IMR-90 (cell line): ENCODE measurements at regions not wholly inside any gene's neighbourhood (a gene's known extent, or its start where the extent isn't known, plus 50 kb on each side); places are given as distances from the start of the nearest gene placed in this dataset.

Experiments used
- ATAC-seq: fragments of 200-7000 bp; cut with Tn5 transposase; 2 replicates; pipeline ENCODE4 v1.9.1; 2020; ENCODE audit warnings: low read depth, mild to moderate bottlenecking, moderate library complexity
- BruUV-seq: library from RNA; stranded (reverse); fragments of 400-500 nt; replicated peaks from 2 replicates; lab custom pipeline; 2021; lab: Mats Ljungman, UMichigan
- CTCF ChIA-PET: fragments of 300-600 bp; formaldehyde crosslinking; extraction: SDS; loops from one replicate; lab custom pipeline; 2021; ENCODE audit warnings: antibody characterized with exemption; lab: Yijun Ruan, JAX
- POLR2A ChIA-PET: fragments of 300-600 bp; sonication (Branson Sonifier 250); formaldehyde crosslinking; loops from one replicate; lab custom pipeline; 2022; ENCODE audit warnings: antibody characterized with exemption; ENCODE audit not compliant: unreplicated experiment; lab: Charles Lee
- DNase-seq: peaks from one replicate; pipeline ENCODE4 v3.0.0; 2013
- H2AFZ ChIP-seq: replicated peaks from 2 replicates; pipeline ENCODE3; 2013; ENCODE audit warnings: low read length, mild to moderate bottlenecking; ENCODE audit not compliant: poor library complexity
- H2AK5ac ChIP-seq: 2 replicates; pipeline ENCODE4 v1.6.1; 2013; ENCODE audit warnings: low read depth, low read length, inconsistent platforms
- H2AK9ac ChIP-seq: replicated peaks from 2 replicates; pipeline ENCODE3; 2013; ENCODE audit warnings: mild to moderate bottlenecking, low read depth, low read length, moderate library complexity; ENCODE audit not compliant: poor library complexity
- H2BK120ac ChIP-seq: 2 replicates; pipeline ENCODE4 v1.6.1; 2013; ENCODE audit warnings: low read depth, low read length, inconsistent platforms
- H2BK15ac ChIP-seq: 3 replicates; pipeline ENCODE4 v1.6.1; 2013; ENCODE audit warnings: low read depth, low read length, inconsistent platforms
- H2BK20ac ChIP-seq: 2 replicates; pipeline ENCODE4 v1.6.1; 2013; ENCODE audit warnings: low read depth, mild to moderate bottlenecking, inconsistent platforms, low read length, moderate library complexity
- H2BK5ac ChIP-seq: 2 replicates; pipeline ENCODE4 v1.6.1; 2013; ENCODE audit warnings: mild to moderate bottlenecking, low read depth, low read length, inconsistent platforms; ENCODE audit not compliant: poor library complexity, severe bottlenecking
- H3K14ac ChIP-seq: replicated peaks from 2 replicates; pipeline ENCODE4 v1.6.1; 2013; ENCODE audit warnings: low read depth, low read length, inconsistent platforms
- H3K18ac ChIP-seq: 2 replicates; pipeline ENCODE4 v1.6.1; 2013; ENCODE audit warnings: low read depth, low read length, control low read depth
- H3K23ac ChIP-seq: 2 replicates; pipeline ENCODE4 v1.6.1; 2013; ENCODE audit warnings: low read depth, low read length, inconsistent platforms
- H3K27ac ChIP-seq: 2 replicates; pipeline ENCODE4 v1.5.1; 2013; ENCODE audit warnings: mild to moderate bottlenecking, control low read depth, low read length; ENCODE audit not compliant: insufficient read depth
- H3K27me3 ChIP-seq: 2 replicates; pipeline ENCODE4 v1.6.1; 2013; ENCODE audit warnings: low read length; ENCODE audit not compliant: control insufficient read depth, insufficient read depth
- H3K36me3 ChIP-seq: 2 replicates; pipeline ENCODE4 v1.6.1; 2013; ENCODE audit warnings: low read length, mixed read lengths; ENCODE audit not compliant: control insufficient read depth, insufficient read depth
- H3K4ac ChIP-seq: 2 replicates; pipeline ENCODE4 v1.6.1; 2013; ENCODE audit warnings: low read depth, low read length, inconsistent platforms
- H3K4me1 ChIP-seq: 2 replicates; pipeline ENCODE4 v1.6.1; 2013; ENCODE audit warnings: low read length, mixed read lengths; ENCODE audit not compliant: control insufficient read depth, insufficient read depth
- H3K4me2 ChIP-seq: 2 replicates; pipeline ENCODE4 v1.6.1; 2013; ENCODE audit warnings: low read depth, mild to moderate bottlenecking, control low read depth, low read length, moderate library complexity
- H3K4me3 ChIP-seq: 2 replicates; pipeline ENCODE4 v1.5.1; 2013; ENCODE audit warnings: low read depth, mild to moderate bottlenecking, control low read depth, low read length, moderate library complexity; ENCODE audit not compliant: insufficient read depth
- H3K56ac ChIP-seq: 2 replicates; pipeline ENCODE4 v1.6.1; 2013; ENCODE audit warnings: low read length, inconsistent platforms; ENCODE audit not compliant: insufficient read depth; ENCODE audit errors: extremely low read depth
- H3K79me1 ChIP-seq, 2 experiments: 2 replicates each; pipeline ENCODE4 v1.6.1; 2013; ENCODE audit warnings: low read length in 2 of 2, inconsistent platforms in 1 of 2, low read depth in 1 of 2
- H3K9ac ChIP-seq: 2 replicates; pipeline ENCODE4 v1.6.1; 2013; ENCODE audit warnings: low read depth, low read length, control low read depth
- H3K9me1 ChIP-seq: 2 replicates; pipeline ENCODE4 v1.6.1; 2013; ENCODE audit warnings: low read length, inconsistent platforms; ENCODE audit not compliant: insufficient read depth
- H3K9me3 ChIP-seq: 2 replicates; pipeline ENCODE4 v1.6.1; 2013; ENCODE audit warnings: low read length; ENCODE audit not compliant: control insufficient read depth, insufficient read depth
- H4K20me1 ChIP-seq: 2 replicates; pipeline ENCODE4 v1.6.1; 2013; ENCODE audit warnings: low read length, inconsistent platforms; ENCODE audit not compliant: insufficient read depth
- H4K5ac ChIP-seq: 2 replicates; pipeline ENCODE4 v1.6.1; 2013; ENCODE audit warnings: mild to moderate bottlenecking, low read depth, low read length, control low read depth
- H4K8ac ChIP-seq, 2 experiments: 2 replicates each; pipeline ENCODE4 v1.6.1; 2013; ENCODE audit warnings: low read depth in 2 of 2, low read length in 2 of 2, control low read depth in 1 of 2, inconsistent platforms in 1 of 2
- H4K91ac ChIP-seq: 2 replicates; pipeline ENCODE4 v1.6.1; 2013; ENCODE audit warnings: low read depth, low read length, inconsistent platforms; ENCODE audit not compliant: insufficient read depth
- BHLHE40 ChIP-seq: fragments of 150-350 bp; IDR thresholded peaks from 2 replicates; pipeline ENCODE4 v1.6.1; 2016; ENCODE audit warnings: mild to moderate bottlenecking, low read depth, low read length
- CEBPB ChIP-seq: IDR thresholded peaks from 2 replicates; pipeline ENCODE4 v1.6.1; 2012; ENCODE audit warnings: low read depth, low read length, improper control_type of control experiment
- CHD1 ChIP-seq: IDR thresholded peaks from 2 replicates; pipeline ENCODE4 v1.6.1; 2012; ENCODE audit warnings: low read depth, low read length, improper control_type of control experiment
- FOS ChIP-seq: fragments of 150-350 bp; IDR thresholded peaks from 2 replicates; pipeline ENCODE4 v1.6.1; 2016; ENCODE audit warnings: low read depth, low read length
- MAFK ChIP-seq: IDR thresholded peaks from 2 replicates; pipeline ENCODE4 v1.6.1; 2012; ENCODE audit warnings: low read depth, low read length, improper control_type of control experiment
- MAZ ChIP-seq: IDR thresholded peaks from 2 replicates; pipeline ENCODE4 v1.6.1; 2012; ENCODE audit warnings: low read depth, mild to moderate bottlenecking, low read length, improper control_type of control experiment, moderate library complexity, borderline replicate concordance
- NFE2L2 ChIP-seq: fragments of 150-350 bp; IDR thresholded peaks from 2 replicates; pipeline ENCODE4 v1.6.1; 2016; ENCODE audit warnings: low read depth, mild to moderate bottlenecking, low read length
- POLR2A ChIP-seq: IDR thresholded peaks from 2 replicates; pipeline ENCODE4 v1.6.1; 2012; ENCODE audit warnings: mild to moderate bottlenecking, low read depth, low read length
- RAD21 ChIP-seq: IDR thresholded peaks from 2 replicates; pipeline ENCODE4 v1.6.1; 2012; ENCODE audit warnings: low read length, improper control_type of control experiment
- RCOR1 ChIP-seq: IDR thresholded peaks from 2 replicates; pipeline ENCODE4 v1.6.1; 2012; ENCODE audit warnings: mild to moderate bottlenecking, low read length, improper control_type of control experiment; ENCODE audit not compliant: insufficient replicate concordance
- SMC3 ChIP-seq: fragments of 150-350 bp; IDR thresholded peaks from 2 replicates; pipeline ENCODE4 v1.6.1; 2016; ENCODE audit warnings: low read depth, mild to moderate bottlenecking, antibody characterized with exemption, low read length, moderate library complexity
- WGBS, 2 experiments: methylation state at CpG; one replicate each; pipeline versions ENCODE4 v1.1.5 to v1.1.7; 2013; ENCODE audit warnings: missing lambda C conversion rate in 2 of 2; ENCODE audit not compliant: insufficient read length in 1 of 2; ENCODE audit errors: extremely low coverage in 2 of 2; 5-methylcytosine and 5-hydroxymethylcytosine counted together
- dilution Hi-C: fragments of 300-500 bp; cut with HindIII; formaldehyde crosslinking; loops from one replicate; pipeline ENCODE4 v1.14.3; 2018; ENCODE audit warnings: low sequenced_read_pairs; ENCODE audit not compliant: unreplicated experiment
- in situ Hi-C: fragments of 300-500 bp; cut with MboI; formaldehyde crosslinking; loops from 3 replicates; pipeline ENCODE4 v1.14.3; 2019; ENCODE audit warnings: low sequenced_read_pairs, inconsistent platforms, mixed read lengths
- intact Hi-C: fragments of 100-400 bp; cut with micrococcal nuclease; formaldehyde crosslinking; loops from 2 replicates; pipeline ENCODE4 v1.10.0; 2022
- TF ChIP-seq, protein P1 (sequence below): fragments of 150-350 bp; IDR thresholded peaks from 2 replicates; pipeline ENCODE4 v1.6.1; 2016; ENCODE audit warnings: low read depth, mild to moderate bottlenecking, low read length, moderate library complexity, borderline replicate concordance
- TF ChIP-seq, protein P2 (sequence below): conservative IDR thresholded peaks from 2 replicates; pipeline ENCODE4 v1.5.1; 2012; ENCODE audit warnings: mild to moderate bottlenecking, low read depth, low read length, improper control_type of control experiment
- TF ChIP-seq, protein P3 (sequence below): fragments of 150-350 bp; IDR thresholded peaks from 2 replicates; pipeline ENCODE4 v1.6.1; 2017; ENCODE audit warnings: mild to moderate bottlenecking, antibody characterized with exemption, low read length, low read depth

DNA sequence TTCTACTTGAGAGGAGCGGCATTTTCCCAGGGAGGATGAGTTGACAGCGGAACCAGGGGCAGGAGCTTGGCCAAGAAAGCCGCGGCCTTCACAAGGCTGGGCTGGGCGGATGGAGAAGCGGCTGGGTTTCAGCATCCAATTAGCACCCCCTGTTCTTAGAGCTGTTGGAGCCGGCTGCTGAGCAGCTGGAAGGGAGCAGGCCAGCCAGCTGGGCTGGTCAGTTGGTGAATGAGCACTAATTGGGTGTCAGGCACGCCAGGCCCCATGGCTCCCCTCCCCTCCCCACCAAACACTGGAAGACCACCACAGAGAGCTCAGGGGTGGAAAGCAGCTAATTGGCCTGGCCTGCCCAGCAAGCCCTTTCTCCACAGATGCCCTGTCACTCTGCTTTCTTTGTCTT, 245.6 kb downstream of the RRAGC start:
- Histone ChIP-seq H4K8ac (no peak overlapping the region), H3K18ac (no peak overlapping the region), H3K27ac (no peak overlapping the region), H3K9me3 (no peaks in the 10 kb centered on the region), H2AK5ac (no peak overlapping the region), H3K14ac (no peak overlapping the region), H3K4ac (no peak overlapping the region), H3K23ac (no peak overlapping the region), H2BK15ac (no peak overlapping the region), H2AK9ac (no peak overlapping the region), H3K4me1 (no peaks in the 10 kb centered on the region), H2BK5ac (no peak overlapping the region), H3K9ac (no peak overlapping the region), H2AFZ (no peak overlapping the region), H3K27me3 (no peaks in the 10 kb centered on the region; the same call in 1 of the 2 replicates), H3K4me2 (no peak overlapping the region), H4K5ac (no peak overlapping the region), H4K20me1 (no peaks in the 10 kb centered on the region), H3K79me1 (no peaks in the 10 kb centered on the region), H2BK120ac (no peak overlapping the region), H3K36me3 (no peaks in the 10 kb centered on the region), H2BK20ac (no peak overlapping the region), H4K91ac (no peak overlapping the region), H3K4me3 (no peak overlapping the region), H3K9me1 (no peaks in the 10 kb centered on the region), H3K56ac (no peak overlapping the region)
- 40% methylated on average over 1 of the region's 8 CpGs; no CpG with 5 or more reads in 1 of the 2 experiments for WGBS, 2 experiments
- POLR2A ChIA-PET = no interaction called here
- no peak for ATAC-seq
- BruUV-seq = no TSS peak
- CTCF ChIA-PET = no interaction called here
- in situ Hi-C loops = no loop called here
- intact Hi-C loops = no loop called here
- dilution Hi-C loops = no loop called here
- no peak for DNase-seq
- TF ChIP-seq POLR2A (no peak), FOS (no peak), NFE2L2 (no peak), SMC3 (no peak), BHLHE40 (no peak), CEBPB (no peak), RAD21 (no peak), MAZ (no peak), MAFK (no peak), RCOR1 (no peak), CHD1 (no peak)
- TF ChIP-seq, protein P1, sequence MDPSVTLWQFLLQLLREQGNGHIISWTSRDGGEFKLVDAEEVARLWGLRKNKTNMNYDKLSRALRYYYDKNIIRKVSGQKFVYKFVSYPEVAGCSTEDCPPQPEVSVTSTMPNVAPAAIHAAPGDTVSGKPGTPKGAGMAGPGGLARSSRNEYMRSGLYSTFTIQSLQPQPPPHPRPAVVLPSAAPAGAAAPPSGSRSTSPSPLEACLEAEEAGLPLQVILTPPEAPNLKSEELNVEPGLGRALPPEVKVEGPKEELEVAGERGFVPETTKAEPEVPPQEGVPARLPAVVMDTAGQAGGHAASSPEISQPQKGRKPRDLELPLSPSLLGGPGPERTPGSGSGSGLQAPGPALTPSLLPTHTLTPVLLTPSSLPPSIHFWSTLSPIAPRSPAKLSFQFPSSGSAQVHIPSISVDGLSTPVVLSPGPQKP = no peak
- TF ChIP-seq, protein P2, sequence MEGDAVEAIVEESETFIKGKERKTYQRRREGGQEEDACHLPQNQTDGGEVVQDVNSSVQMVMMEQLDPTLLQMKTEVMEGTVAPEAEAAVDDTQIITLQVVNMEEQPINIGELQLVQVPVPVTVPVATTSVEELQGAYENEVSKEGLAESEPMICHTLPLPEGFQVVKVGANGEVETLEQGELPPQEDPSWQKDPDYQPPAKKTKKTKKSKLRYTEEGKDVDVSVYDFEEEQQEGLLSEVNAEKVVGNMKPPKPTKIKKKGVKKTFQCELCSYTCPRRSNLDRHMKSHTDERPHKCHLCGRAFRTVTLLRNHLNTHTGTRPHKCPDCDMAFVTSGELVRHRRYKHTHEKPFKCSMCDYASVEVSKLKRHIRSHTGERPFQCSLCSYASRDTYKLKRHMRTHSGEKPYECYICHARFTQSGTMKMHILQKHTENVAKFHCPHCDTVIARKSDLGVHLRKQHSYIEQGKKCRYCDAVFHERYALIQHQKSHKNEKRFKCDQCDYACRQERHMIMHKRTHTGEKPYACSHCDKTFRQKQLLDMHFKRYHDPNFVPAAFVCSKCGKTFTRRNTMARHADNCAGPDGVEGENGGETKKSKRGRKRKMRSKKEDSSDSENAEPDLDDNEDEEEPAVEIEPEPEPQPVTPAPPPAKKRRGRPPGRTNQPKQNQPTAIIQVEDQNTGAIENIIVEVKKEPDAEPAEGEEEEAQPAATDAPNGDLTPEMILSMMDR = no peak
- TF ChIP-seq, protein P3, sequence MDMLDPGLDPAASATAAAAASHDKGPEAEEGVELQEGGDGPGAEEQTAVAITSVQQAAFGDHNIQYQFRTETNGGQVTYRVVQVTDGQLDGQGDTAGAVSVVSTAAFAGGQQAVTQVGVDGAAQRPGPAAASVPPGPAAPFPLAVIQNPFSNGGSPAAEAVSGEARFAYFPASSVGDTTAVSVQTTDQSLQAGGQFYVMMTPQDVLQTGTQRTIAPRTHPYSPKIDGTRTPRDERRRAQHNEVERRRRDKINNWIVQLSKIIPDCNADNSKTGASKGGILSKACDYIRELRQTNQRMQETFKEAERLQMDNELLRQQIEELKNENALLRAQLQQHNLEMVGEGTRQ = no peak
